Gastrocnemius medialis (tissue), 4 donors: ENCODE measurements at regions not wholly inside any gene's neighbourhood (a gene's known extent, or its start where the extent isn't known, plus 50 kb on each side); places are given as distances from the start of the nearest gene placed in this dataset.

ENCODE experiments used
- ATAC-seq, 2 donors: fragments of 150-250 bp; one replicate each; pipeline ENCODE4 v1.9.1; 2016
- DNase-seq, 2 donors: peaks; one replicate each; pipeline ENCODE4 v3.0.0-alpha.2; 2019
- H3K27ac ChIP-seq, 4 donors: fragments of 200-600 bp; sonication (generic); 1 replicate in 1 of 4; 2 replicates in 3 of 4; pipeline ENCODE4 v1.5.1; 2016 to 2018; ENCODE audit warnings: mild to moderate bottlenecking in 2 of 4, moderate library complexity in 1 of 4
- H3K27me3 ChIP-seq, 3 donors: fragments of 200-600 bp; sonication (generic) in 2 of 3; 1 replicate in 1 of 3; 2 replicates in 2 of 3; pipeline versions ENCODE4 v1.5.1 to v1.6.0; 2016 to 2019; ENCODE audit warnings: mild to moderate bottlenecking in 1 of 3, moderate library complexity in 1 of 3
- H3K36me3 ChIP-seq, 2 donors: fragments of 200-600 bp; sonication (generic) in 1 of 2; one replicate each; pipeline ENCODE4 v1.5.1; 2017 to 2018
- H3K4me1 ChIP-seq, 2 donors: fragments of 200-600 bp; sonication (generic) in 1 of 2; one replicate each; pipeline ENCODE4 v1.5.1; 2016 to 2017; ENCODE audit warnings: mild to moderate bottlenecking in 2 of 2
- H3K4me3 ChIP-seq, 4 donors: fragments of 200-600 bp; sonication (generic) in 3 of 4; 1 replicate in 1 of 4; 2 replicates in 3 of 4; pipeline ENCODE4 v1.5.1; 2016 to 2019; ENCODE audit warnings: mild to moderate bottlenecking in 2 of 4
- H3K9me3 ChIP-seq, 3 donors: fragments of 200-600 bp; sonication (generic) in 2 of 3; 1 replicate in 1 of 3; 2 replicates in 2 of 3; pipeline ENCODE4 v1.5.1; 2016 to 2019
- CTCF ChIP-seq, 5 experiments: fragments of 450-650 bp in 3 of 5; fragments of 200-600 bp in 2 of 5; sonication (generic) in 2 of 5; IDR thresholded peaks in 4 of 5; conservative IDR thresholded peaks in 1 of 5; 1 replicate in 4 of 5; 2 replicates in 1 of 5; pipeline ENCODE4 v1.5.1; 2016 to 2019; ENCODE audit warnings: antibody characterized with exemption in 5 of 5, mild to moderate bottlenecking in 3 of 5, moderate library complexity in 3 of 5
- POLR2A ChIP-seq, 2 donors: fragments of 450-650 bp; IDR thresholded peaks; one replicate each; pipeline ENCODE4 v1.6.1; 2017; ENCODE audit warnings: antibody characterized with exemption in 2 of 2, mild to moderate bottlenecking in 2 of 2, moderate library complexity in 2 of 2
- in situ Hi-C, 4 donors: fragments of 200-750 bp; cut with MboI; loops; one replicate each; pipeline versions ENCODE4 v1.15.0 to v1.8.0; 2017; ENCODE audit warnings: low sequenced_read_pairs in 4 of 4
- intact Hi-C: fragments of 100-400 bp; cut with DNase I; formaldehyde crosslinking; loops from one replicate; pipeline ENCODE4 v1.15.1; 2023; ENCODE audit warnings: low total_unique reads

- no peaks in the 10 kb centered on the region for H3K9me3 ChIP-seq
- TF ChIP-seq CTCF (IDR thresholded peaks at IDR 0.05 in 4 of 5, conservative IDR thresholded peaks at IDR 0.05 in 1 of 5) = no peak
- TF ChIP-seq POLR2A (IDR thresholded peaks at IDR 0.05) = no peak
- H3K36me3 ChIP-seq = no peaks in the 10 kb centered on the region
- no peaks in the 10 kb centered on the region for H3K4me1 ChIP-seq
- in situ Hi-C loops = no loop called here
- H3K27ac ChIP-seq = no peak overlapping the region
- H3K4me3 ChIP-seq = no peak overlapping the region
- DNase-seq = no peak
- ATAC-seq = no peak
- H3K27me3 ChIP-seq = no peaks in the 10 kb centered on the region
- intact Hi-C loops = no loop called here
Measured at GRCh38 chr14:82836256-82836950, 1302.8 kb upstream of the SEL1L start.

- intact Hi-C loops = no loop called here
- Histone ChIP-seq H3K9me3 (no peaks in the 10 kb centered on the region), H3K27me3 (no peaks in the 10 kb centered on the region), H3K27ac (no peak overlapping the region), H3K4me1 (no peaks in the 10 kb centered on the region), H3K4me3 (no peak overlapping the region), H3K36me3 (no peaks in the 10 kb centered on the region)
- TF ChIP-seq POLR2A (IDR thresholded peaks at IDR 0.05) = no peak
- no peak for TF ChIP-seq CTCF (IDR thresholded peaks at IDR 0.05 in 4 of 5, conservative IDR thresholded peaks at IDR 0.05 in 1 of 5)
- ATAC-seq (no peak), DNase-seq (no peak)
- in situ Hi-C loops = no loop called here
Measured at GRCh38 chr14:82837611-82838140, 1304.0 kb upstream of the SEL1L start.

GRCh38 chr14:82850576-82850975 is 1316.9 kb upstream of the SEL1L start:
- intact Hi-C loops (no loop called here), in situ Hi-C loops (no loop called here)
- no peak overlapping the region for H3K4me3 ChIP-seq
- DNase-seq = no peak
- H3K27me3 ChIP-seq = no peaks in the 10 kb centered on the region
- no peak for TF ChIP-seq CTCF (IDR thresholded peaks at IDR 0.05 in 4 of 5, conservative IDR thresholded peaks at IDR 0.05 in 1 of 5)
- TF ChIP-seq POLR2A (IDR thresholded peaks at IDR 0.05) = no peak
- no peaks in the 10 kb centered on the region for H3K9me3 ChIP-seq
- ATAC-seq = no peak
- no peaks in the 10 kb centered on the region for H3K36me3 ChIP-seq
- no peaks in the 10 kb centered on the region for H3K4me1 ChIP-seq
- H3K27ac ChIP-seq = no peak overlapping the region

GRCh38 chr14:82854131-82854530 is 1320.5 kb upstream of the SEL1L start:
- Histone ChIP-seq H3K9me3 (no peaks in the 10 kb centered on the region), H3K4me3 (no peak overlapping the region), H3K36me3 (no peaks in the 10 kb centered on the region), H3K4me1 (no peaks in the 10 kb centered on the region), H3K27me3 (no peaks in the 10 kb centered on the region), H3K27ac (no peak overlapping the region)
- no peak for DNase-seq
- TF ChIP-seq POLR2A (IDR thresholded peaks at IDR 0.05) = no peak
- TF ChIP-seq CTCF (IDR thresholded peaks at IDR 0.05 in 4 of 5, conservative IDR thresholded peaks at IDR 0.05 in 1 of 5) = no peak
- no peak for ATAC-seq
- in situ Hi-C loops = no loop called here
- intact Hi-C loops = no loop called here

GRCh38 chr14:82854901-82855300 is 1321.2 kb upstream of the SEL1L start:
- no peak for TF ChIP-seq CTCF (IDR thresholded peaks at IDR 0.05 in 4 of 5, conservative IDR thresholded peaks at IDR 0.05 in 1 of 5)
- no peak for TF ChIP-seq POLR2A (IDR thresholded peaks at IDR 0.05)
- no peak overlapping the region for H3K4me3 ChIP-seq
- no peak overlapping the region for H3K27ac ChIP-seq
- ATAC-seq = no peak
- DNase-seq = no peak
- H3K9me3 ChIP-seq = no peaks in the 10 kb centered on the region
- H3K36me3 ChIP-seq = no peaks in the 10 kb centered on the region
- H3K27me3 ChIP-seq = no peaks in the 10 kb centered on the region
- in situ Hi-C loops (no loop called here), intact Hi-C loops (no loop called here)
- no peaks in the 10 kb centered on the region for H3K4me1 ChIP-seq
